ENCODE measurements at regions not wholly inside any gene's neighbourhood (a gene's known extent, or its start where the extent isn't known, plus 50 kb on each side); places are given as distances from the start of the nearest gene placed in this dataset.

DNA sequence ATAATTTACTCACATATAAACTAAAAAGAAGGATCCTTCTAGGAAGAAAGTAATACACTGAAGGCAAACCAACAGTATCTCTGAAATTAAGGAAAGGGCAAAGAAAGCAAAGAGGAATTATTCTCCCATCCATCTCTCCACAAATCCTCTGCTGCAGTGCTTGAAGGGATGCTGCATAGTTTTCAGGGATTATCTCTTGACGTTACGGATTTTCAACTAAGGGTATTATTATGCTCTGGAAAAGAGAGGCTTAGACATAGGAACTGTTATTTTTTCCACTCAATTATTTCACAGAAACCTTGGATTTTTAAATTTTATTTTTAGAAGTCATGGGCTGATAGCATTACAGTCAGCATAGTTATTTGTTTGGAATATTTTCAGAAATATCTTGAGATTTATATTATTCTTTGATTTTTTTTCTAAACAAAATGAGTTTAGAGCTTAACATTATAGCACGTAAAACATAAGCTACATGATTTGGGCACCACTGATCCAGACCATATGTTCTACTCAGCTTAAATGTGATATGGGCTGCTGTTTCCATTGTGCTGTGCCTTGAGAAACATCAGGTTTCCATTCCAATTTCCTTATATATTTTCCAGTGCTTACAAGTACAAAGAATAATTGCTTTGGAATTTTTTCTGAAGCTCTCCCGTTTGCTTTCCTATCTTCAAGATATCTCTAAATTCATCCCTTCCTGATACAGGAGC, 57.9 kb upstream of the DCN start:
- no peak for DNase-seq (ENCODE audit: low read depth)

DNA sequence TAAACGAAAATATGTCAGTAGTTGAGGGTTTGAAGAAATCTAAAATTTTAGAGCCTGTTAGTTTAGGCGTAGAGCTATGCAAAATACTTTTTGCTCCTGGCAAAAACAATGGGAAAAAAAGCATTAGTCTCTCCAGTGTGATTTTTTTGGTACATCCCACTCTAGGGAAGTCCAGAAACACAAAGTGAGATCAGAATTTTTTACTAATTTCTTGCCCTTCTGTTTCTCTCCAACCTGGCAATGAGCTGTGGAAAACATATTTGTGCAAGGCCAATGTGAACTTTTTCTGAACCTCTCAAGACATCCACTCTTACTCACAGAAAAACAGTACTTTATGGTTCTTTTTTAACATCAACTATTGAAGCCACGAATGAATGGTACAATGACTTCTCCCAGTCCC, 56.9 kb upstream of the DCN start:
- no peak for DNase-seq (ENCODE audit: low read depth)

Measured in GM04503 (cell line).